Chondrocyte (in vitro differentiated cells): ENCODE measurements at regions not wholly inside any gene's neighbourhood (a gene's known extent, or its start where the extent isn't known, plus 50 kb on each side); places are given as distances from the start of the nearest gene placed in this dataset.
A peak's percentile ranks its signal among the peaks of the same experiment; 100 is the strongest.

Experiments
- DNase-seq: peaks from one replicate; pipeline ENCODE4 v3.0.0; 2021; ENCODE audit warnings: mixed read lengths, low spot score
- H3K27ac Mint-ChIP-seq: one replicate; pipeline ENCODE4 v1.8.0; 2021; ENCODE audit warnings: mild to moderate bottlenecking, moderate library complexity, mixed read lengths; ENCODE audit not compliant: unreplicated experiment
- H3K27me3 Mint-ChIP-seq: 2 replicates; pipeline ENCODE4 v1.8.0; 2021; ENCODE audit warnings: low read depth, mixed read lengths
- H3K36me3 Mint-ChIP-seq: 2 replicates; pipeline ENCODE4 v1.8.0; 2021; ENCODE audit warnings: low read depth, mixed read lengths
- H3K4me1 Mint-ChIP-seq: 2 replicates; pipeline ENCODE4 v1.8.0; 2021; ENCODE audit warnings: low read depth, mild to moderate bottlenecking, mixed read lengths
- H3K4me3 Mint-ChIP-seq: one replicate; pipeline ENCODE4 v1.8.0; 2021; ENCODE audit warnings: mild to moderate bottlenecking, moderate library complexity, mixed read lengths; ENCODE audit not compliant: unreplicated experiment
- H3K9me3 Mint-ChIP-seq: 2 replicates; pipeline ENCODE4 v1.8.0; 2021; ENCODE audit warnings: low read depth, mixed read lengths
- TF ChIP-seq, protein P1 (sequence below): fragments of 200-600 bp; sonication (generic); IDR thresholded peaks from 2 replicates; pipeline ENCODE4 v1.5.0; 2021; ENCODE audit warnings: antibody characterized with exemption, mild to moderate bottlenecking, moderate library complexity

DNA sequence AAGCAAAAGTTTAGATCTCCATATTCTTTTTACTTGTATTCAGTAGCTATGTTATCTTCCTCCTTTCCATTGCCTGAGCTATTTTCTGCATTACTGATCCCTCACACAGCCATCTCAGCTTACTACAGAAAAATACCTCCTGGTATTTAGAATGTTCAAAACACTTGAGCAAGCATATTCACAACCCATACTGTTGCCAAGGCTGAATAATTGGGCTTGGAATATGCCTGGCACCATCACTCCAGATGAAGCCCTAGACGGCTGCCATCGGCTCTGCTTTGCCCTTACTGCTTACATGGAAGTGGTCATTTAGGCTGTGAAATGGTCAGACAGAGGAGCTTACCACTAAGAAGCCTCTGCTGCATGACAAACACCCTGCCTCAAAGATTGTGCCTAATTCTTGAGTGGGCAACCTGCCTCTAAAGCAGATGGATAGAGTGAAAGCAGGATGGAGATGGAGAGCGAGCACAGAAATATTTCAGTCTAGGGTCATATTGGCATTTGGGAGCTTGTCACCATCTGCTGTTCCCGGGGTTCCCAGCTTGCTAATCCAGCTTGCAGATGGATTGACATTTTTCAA, 92.5 kb upstream of the TAS2R1 start:
- Mint-ChIP-seq H3K4me3 (no peak overlapping the region), H3K27ac (no peak overlapping the region)
- TF ChIP-seq, protein P1, sequence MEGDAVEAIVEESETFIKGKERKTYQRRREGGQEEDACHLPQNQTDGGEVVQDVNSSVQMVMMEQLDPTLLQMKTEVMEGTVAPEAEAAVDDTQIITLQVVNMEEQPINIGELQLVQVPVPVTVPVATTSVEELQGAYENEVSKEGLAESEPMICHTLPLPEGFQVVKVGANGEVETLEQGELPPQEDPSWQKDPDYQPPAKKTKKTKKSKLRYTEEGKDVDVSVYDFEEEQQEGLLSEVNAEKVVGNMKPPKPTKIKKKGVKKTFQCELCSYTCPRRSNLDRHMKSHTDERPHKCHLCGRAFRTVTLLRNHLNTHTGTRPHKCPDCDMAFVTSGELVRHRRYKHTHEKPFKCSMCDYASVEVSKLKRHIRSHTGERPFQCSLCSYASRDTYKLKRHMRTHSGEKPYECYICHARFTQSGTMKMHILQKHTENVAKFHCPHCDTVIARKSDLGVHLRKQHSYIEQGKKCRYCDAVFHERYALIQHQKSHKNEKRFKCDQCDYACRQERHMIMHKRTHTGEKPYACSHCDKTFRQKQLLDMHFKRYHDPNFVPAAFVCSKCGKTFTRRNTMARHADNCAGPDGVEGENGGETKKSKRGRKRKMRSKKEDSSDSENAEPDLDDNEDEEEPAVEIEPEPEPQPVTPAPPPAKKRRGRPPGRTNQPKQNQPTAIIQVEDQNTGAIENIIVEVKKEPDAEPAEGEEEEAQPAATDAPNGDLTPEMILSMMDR, result no peak

DNA sequence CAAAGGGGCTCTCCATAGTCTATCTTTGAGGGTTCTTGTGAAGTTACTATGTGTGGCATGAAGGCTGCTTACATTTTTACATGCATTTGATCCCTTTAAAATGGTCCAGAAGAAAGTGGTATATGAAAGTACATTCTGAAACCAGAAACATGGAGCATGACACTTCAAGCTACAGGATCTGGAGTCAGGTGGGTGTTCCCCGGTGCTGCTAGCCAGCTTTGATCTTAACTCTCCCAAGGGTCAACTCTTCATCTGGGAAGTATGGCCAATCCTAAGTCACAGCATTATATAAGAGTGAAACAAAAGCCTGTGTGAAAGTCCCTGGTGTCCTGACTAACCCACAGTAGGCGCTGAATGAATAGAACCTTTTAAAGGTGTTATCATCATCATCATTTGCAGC, 91.0 kb upstream of the TAS2R1 start:
- TF ChIP-seq, protein P1, result no peak
- no peak for DNase-seq
- no peak overlapping the region for H3K27ac Mint-ChIP-seq

More for the DNA sequence above, 92.5 kb upstream of the TAS2R1 start:
- Mint-ChIP-seq H3K27me3 (no peaks in the 10 kb centered on the region), H3K36me3 (no peaks in the 10 kb centered on the region), H3K9me3 (no peaks in the 10 kb centered on the region), H3K4me1 (peaks cover 3% of the 10 kb centered on the region)
- DNase-seq, result no peak

DNA sequence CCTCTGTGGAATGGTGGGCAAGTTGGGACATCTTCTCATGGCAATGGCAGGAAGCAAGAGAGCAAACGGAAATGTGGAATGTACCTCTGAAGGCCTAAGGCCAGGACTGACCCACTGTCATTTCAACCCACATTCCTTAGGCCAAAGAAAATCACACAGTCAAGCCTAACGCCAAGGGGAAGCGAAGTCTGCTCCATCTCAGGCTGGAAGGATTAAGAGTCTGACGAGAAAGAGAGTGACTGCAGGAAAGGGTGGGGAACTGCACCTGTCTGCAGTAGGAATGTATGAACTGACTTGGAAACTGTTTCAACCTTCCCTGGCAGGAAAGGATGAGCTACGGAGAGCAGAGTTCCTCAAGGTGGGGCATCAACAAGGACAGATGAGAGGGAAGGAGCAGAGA, 90.2 kb upstream of the TAS2R1 start:
- Mint-ChIP-seq H3K4me1 (peaks cover 23% of the 10 kb centered on the region), H3K4me3 (no peak overlapping the region), H3K27me3 (no peaks in the 10 kb centered on the region), H3K36me3 (no peaks in the 10 kb centered on the region), H3K27ac (no peak overlapping the region), H3K9me3 (peaks cover 8% of the 10 kb centered on the region)
- DNase-seq, result no peak
- TF ChIP-seq, protein P1, result no peak

More for the DNA sequence above, 91.0 kb upstream of the TAS2R1 start:
- no peak overlapping the region for H3K4me3 Mint-ChIP-seq
- peaks cover 15% of the 10 kb centered on the region for H3K4me1 Mint-ChIP-seq
- H3K27me3 Mint-ChIP-seq, result no peaks in the 10 kb centered on the region
- H3K36me3 Mint-ChIP-seq, result no peaks in the 10 kb centered on the region
- H3K9me3 Mint-ChIP-seq, result peaks cover 8% of the 10 kb centered on the region

DNA sequence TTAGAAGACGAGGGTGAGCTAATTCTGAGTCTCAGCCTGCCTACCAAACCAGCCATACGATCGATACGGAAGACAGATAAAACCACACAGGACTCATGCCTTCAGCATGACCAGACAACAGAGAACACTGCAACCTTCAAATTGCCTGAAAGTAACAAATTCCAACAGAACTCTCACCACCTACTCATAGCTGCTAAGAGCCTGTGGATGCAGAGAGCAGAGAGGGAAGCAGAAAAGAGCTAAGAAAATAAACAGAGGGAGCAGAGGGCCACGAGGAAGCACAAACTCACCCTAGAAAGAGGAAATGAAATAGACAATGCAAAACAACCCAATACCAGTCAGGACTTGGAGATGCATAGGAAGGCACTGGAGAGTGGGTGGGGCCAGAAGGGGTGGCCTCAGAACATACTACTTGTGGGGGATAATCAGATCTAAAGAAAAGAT, 86.7 kb upstream of the TAS2R1 start:
- H3K4me3 Mint-ChIP-seq, result peak overlapping the region; percentile 5
- DNase-seq, result no peak

DNA sequence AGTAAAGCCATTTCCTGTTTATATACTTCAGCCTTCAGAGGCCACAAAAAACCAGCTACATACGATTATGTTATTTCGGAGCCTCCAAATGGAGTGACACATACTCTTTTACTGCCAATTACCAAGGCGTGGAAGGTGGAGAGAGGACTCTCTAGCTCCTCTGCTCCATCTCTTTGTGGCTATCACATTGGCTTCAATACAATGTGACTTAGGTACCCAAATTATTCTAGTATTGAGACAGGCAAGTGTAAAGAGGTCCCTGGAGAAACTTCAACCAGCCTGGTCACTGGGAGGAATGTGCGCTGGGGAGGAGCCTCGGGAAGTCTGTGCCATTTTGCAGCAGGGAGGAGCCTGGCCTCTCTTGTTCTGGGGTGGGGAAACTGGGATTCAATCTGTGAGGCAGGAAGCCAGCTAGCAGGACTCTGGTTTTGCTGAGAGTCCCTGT, 85.8 kb upstream of the TAS2R1 start:
- Mint-ChIP-seq H3K36me3 (no peaks in the 10 kb centered on the region), H3K9me3 (peaks cover 11% of the 10 kb centered on the region), H3K27me3 (no peaks in the 10 kb centered on the region), H3K27ac (peak overlapping the region; percentile 64), H3K4me3 (no peak overlapping the region), H3K4me1 (peaks cover 41% of the 10 kb centered on the region)
- no peak for DNase-seq
- TF ChIP-seq, protein P1, result no peak

More for the DNA sequence above, 86.7 kb upstream of the TAS2R1 start:
- Mint-ChIP-seq H3K4me1 (peaks cover 38% of the 10 kb centered on the region), H3K9me3 (peaks cover 11% of the 10 kb centered on the region), H3K27ac (peak overlapping the region; percentile 65), H3K36me3 (no peaks in the 10 kb centered on the region), H3K27me3 (no peaks in the 10 kb centered on the region)
- TF ChIP-seq, protein P1, result no peak
